ENCODE measurements at regions not wholly inside any gene's neighbourhood (a gene's known extent, or its start where the extent isn't known, plus 50 kb on each side); places are given as distances from the start of the nearest gene placed in this dataset.

DNA sequence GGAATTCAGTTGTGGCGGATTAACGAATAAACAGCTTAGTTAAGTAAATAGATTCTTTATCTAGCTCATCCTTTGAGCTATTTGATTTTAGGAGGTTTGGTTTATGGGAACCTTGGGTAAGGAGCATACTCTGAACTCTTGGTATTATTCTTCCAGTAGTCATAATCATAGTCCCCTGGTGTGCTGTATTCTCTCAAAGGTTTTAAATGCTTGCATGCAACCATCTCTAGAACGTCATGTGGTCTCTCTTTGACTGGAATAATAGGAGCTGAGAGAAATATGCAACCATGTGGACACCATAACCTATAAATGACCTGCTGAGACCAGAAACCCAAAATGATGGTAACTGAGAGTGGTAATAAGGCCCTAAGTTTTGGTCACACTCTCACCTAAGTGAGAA is 951.6 kb upstream of the MIR17HG start:
- TF ChIP-seq POLR2A (IDR thresholded peaks at IDR 0.05) (no peak), POLR2AphosphoS5 (IDR thresholded peaks at IDR 0.05) (no peak)
- TF ChIP-seq, protein P1, sequence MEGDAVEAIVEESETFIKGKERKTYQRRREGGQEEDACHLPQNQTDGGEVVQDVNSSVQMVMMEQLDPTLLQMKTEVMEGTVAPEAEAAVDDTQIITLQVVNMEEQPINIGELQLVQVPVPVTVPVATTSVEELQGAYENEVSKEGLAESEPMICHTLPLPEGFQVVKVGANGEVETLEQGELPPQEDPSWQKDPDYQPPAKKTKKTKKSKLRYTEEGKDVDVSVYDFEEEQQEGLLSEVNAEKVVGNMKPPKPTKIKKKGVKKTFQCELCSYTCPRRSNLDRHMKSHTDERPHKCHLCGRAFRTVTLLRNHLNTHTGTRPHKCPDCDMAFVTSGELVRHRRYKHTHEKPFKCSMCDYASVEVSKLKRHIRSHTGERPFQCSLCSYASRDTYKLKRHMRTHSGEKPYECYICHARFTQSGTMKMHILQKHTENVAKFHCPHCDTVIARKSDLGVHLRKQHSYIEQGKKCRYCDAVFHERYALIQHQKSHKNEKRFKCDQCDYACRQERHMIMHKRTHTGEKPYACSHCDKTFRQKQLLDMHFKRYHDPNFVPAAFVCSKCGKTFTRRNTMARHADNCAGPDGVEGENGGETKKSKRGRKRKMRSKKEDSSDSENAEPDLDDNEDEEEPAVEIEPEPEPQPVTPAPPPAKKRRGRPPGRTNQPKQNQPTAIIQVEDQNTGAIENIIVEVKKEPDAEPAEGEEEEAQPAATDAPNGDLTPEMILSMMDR (IDR thresholded peaks at IDR 0.05): no peak

All from gastroesophageal sphincter (tissue), 3 donors.